Central memory CD8-positive, alpha-beta T cell (primary cell): ENCODE measurements at regions not wholly inside any gene's neighbourhood (a gene's known extent, or its start where the extent isn't known, plus 50 kb on each side); places are given as distances from the start of the nearest gene placed in this dataset.

Experiments
- ATAC-seq: fragments of 150-1000 bp; cut with Tn5 transposase; replicated peaks from 2 replicates; pipeline ENCODE4 v1.10.0; 2022; ENCODE audit warnings: mild to moderate bottlenecking, moderate FRiP score, moderate number of reproducible peaks; ENCODE audit not compliant: poor library complexity, severe bottlenecking; ENCODE audit errors: extremely low read depth
- DNase-seq, 2 donors: peaks; one replicate each; pipeline ENCODE4 v3.0.0; 2021; ENCODE audit warnings: low spot score in 2 of 2
- H3K27ac Mint-ChIP-seq: one replicate; pipeline ENCODE4 v1.8.0; 2022; ENCODE audit warnings: low read depth, mild to moderate bottlenecking, moderate library complexity, mixed read lengths
- H3K27me3 Mint-ChIP-seq: one replicate; pipeline ENCODE4 v1.8.0; 2022; ENCODE audit warnings: mixed read lengths
- H3K36me3 Mint-ChIP-seq: one replicate; pipeline ENCODE4 v1.8.0; 2022; ENCODE audit warnings: mild to moderate bottlenecking, moderate library complexity, mixed read lengths; ENCODE audit not compliant: insufficient read depth
- H3K4me1 Mint-ChIP-seq: one replicate; pipeline ENCODE4 v1.8.0; 2022; ENCODE audit warnings: mixed read lengths
- H3K4me3 Mint-ChIP-seq: one replicate; pipeline ENCODE4 v1.8.0; 2022; ENCODE audit warnings: mild to moderate bottlenecking, moderate library complexity, mixed read lengths
- H3K9me3 Mint-ChIP-seq: one replicate; pipeline ENCODE4 v1.8.0; 2022; ENCODE audit warnings: mixed read lengths

DNA sequence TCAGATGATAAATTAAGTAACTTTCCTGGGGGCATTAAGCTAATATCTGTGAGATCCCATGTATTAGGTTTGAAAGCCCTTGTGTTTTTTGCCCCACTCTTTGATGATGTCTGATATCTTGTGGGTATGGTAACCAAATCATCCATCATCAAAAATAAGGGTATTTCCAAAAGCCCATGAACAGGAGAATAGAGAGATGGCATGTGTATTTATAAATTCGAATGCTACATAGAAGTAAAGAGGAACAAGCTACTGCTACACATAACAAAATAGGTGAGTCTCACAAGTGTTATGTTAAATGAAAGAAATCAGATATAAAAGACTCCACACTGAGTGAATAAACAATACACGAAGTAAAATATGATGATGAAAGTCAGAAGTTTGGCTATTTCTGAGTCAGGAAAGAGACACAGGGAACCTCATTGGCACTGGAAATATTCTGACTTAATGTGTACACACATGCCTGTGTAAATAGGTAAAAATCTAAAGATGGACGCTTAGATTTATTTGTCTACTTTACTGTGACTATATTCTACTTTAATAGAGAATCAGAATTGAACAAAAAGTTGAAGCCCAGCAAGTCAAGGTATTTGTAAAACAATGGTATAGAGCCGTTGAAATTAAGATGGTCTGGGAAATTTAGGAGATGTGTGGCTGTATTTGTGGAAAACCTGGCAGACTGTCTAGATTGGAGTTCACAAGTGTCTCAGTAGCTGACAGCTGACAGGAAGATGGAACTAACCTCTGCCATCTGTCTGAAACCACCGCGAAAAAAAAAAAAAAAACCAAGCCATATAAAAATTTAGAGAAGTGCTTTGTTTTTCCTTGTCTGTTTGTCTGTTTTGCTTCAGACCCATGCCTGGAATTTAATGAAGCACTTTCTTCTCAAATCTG is 111.0 kb upstream of the TGFBR2 start:
- DNase-seq = no peak
- H3K4me3 Mint-ChIP-seq = no peak overlapping the region

DNA sequence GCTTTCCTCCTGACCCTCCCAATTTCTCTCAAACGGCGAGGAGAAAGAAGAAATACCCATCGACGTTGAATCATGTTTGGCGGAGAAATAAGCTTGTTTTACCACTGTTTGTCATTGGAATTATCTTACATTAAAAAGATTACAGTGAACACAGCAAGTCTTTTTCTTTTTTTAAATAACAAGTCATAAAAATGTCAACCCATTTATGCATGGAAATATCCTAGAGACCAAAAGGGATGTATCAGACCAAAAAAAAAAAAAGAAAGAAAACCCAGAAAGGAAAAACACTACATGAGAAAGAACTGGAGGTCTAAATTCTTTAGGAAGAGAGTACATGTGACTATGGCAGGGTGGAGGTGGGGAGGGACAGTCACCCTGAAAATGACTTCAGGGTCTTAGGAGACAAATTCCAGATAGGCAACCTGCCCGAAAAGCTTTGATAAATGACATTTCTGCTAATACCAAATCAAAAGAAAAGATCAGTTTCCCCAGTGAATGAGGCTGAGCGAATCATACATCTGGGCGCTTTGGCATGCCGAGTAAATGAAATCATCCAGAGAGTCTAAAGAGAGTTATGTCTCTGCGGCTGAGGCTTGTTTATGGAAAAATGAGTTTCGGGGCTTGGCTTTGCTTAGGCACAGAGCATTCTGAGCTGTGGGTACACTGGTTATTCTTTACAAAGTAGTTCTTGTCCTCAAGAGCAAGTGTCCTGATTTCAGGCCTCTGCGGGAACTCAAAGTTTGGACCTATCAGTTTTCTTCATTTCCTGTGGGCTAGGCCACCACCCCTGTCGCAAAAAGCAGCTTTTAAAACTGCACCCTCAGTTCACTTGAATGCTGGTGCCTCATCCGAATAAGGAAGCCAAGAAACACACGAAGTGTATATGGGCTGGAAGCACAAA is 110.1 kb upstream of the TGFBR2 start:
- Mint-ChIP-seq H3K4me1 (peaks cover 10% of the 10 kb centered on the region), H3K36me3 (no peaks in the 10 kb centered on the region), H3K27ac (no peak overlapping the region), H3K9me3 (no peaks in the 10 kb centered on the region), H3K4me3 (no peak overlapping the region), H3K27me3 (peaks cover 25% of the 10 kb centered on the region)
- DNase-seq (no peak), ATAC-seq (no peak)

More for the DNA sequence above, 111.0 kb upstream of the TGFBR2 start:
- Mint-ChIP-seq H3K27ac (no peak overlapping the region), H3K27me3 (peaks cover 19% of the 10 kb centered on the region), H3K9me3 (no peaks in the 10 kb centered on the region), H3K4me1 (peaks cover 3% of the 10 kb centered on the region), H3K36me3 (no peaks in the 10 kb centered on the region)
- no peak for ATAC-seq

DNA sequence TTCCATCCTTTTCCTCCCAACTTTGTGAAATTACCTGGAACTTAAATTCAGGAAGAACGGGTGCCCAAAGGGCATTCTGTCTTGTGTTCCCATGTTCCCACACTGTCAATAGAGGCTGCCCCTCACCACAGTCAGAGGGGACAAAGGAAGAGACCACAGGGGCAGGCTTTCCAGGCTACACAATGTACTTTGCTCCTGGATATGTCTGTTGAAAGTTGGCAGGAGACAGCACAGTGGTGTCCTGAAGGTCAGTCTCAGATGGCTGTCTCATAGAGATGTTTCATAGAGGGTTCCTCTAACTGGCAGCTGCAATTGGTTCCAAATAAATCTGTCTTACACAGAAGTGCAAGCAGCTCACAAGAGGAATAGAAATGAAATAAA is 107.8 kb upstream of the TGFBR2 start:
- no peak for DNase-seq
- Mint-ChIP-seq H3K36me3 (no peaks in the 10 kb centered on the region), H3K9me3 (no peaks in the 10 kb centered on the region), H3K27ac (no peak overlapping the region), H3K4me1 (peaks cover 23% of the 10 kb centered on the region), H3K4me3 (no peak overlapping the region), H3K27me3 (peaks cover 25% of the 10 kb centered on the region)
- no peak for ATAC-seq

DNA sequence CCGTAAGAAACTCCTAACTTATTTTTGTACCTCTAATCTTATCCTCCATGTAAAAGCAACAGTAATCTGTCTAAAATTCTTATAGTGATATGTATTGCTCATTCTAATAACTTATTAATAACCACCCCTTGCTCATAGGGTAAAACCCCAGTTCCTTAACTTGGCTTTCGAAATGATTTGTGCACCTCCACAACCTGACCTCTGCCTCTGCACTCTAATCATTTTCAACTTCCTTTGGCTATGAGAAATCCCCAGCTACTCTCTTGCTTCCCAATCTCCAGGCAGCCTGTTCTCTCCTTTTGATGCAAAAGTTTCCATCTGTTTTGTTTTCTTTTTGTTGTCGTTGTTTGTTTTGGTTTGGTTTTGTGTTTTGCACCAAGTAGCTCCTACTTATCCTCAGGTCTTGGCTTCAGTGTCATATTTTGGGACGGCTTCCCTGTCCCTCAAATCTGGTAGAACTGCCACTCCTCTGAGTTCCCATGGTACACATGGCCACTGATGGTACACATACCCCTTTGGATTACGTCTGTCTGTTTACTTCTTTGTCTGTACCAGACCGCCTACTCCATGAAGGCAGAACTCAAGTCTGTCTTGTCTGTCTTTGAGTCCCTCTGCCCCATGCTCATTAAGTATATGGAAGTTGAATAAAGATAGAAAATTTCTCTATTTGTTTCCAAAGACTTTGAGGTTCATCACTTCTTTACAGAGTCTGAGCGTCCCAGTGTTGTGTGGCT is 105.6 kb upstream of the TGFBR2 start:
- no peak overlapping the region for H3K4me3 Mint-ChIP-seq
- no peaks in the 10 kb centered on the region for H3K9me3 Mint-ChIP-seq
- ATAC-seq = no peak
- peaks cover 25% of the 10 kb centered on the region for H3K27me3 Mint-ChIP-seq
- H3K27ac Mint-ChIP-seq = no peak overlapping the region
- DNase-seq = no peak
- H3K36me3 Mint-ChIP-seq = no peaks in the 10 kb centered on the region
- peaks cover 23% of the 10 kb centered on the region for H3K4me1 Mint-ChIP-seq

DNA sequence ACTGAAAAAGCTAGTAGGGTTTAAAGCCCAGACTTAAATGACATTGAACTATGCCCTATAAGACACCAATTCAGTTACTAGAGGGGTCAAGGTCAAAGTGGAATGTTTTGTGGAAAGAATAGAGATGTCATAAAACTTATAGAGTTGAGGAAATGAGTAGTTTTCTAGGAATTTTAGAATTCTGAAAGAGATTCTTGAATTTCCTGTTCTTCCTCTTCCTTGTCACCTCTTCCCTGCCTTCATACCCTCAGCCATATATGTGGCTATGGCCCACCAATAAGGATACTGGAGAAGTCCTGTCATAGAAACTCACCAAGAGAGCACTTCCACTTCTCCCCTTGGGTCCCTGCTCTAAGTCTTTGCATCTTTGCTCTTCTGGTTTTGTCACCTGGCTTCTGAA is 104.9 kb upstream of the TGFBR2 start:
- Mint-ChIP-seq H3K27me3 (peaks cover 25% of the 10 kb centered on the region), H3K4me1 (peaks cover 23% of the 10 kb centered on the region), H3K9me3 (no peaks in the 10 kb centered on the region), H3K27ac (no peak overlapping the region), H3K36me3 (no peaks in the 10 kb centered on the region), H3K4me3 (no peak overlapping the region)
- DNase-seq (no peak), ATAC-seq (no peak)

DNA sequence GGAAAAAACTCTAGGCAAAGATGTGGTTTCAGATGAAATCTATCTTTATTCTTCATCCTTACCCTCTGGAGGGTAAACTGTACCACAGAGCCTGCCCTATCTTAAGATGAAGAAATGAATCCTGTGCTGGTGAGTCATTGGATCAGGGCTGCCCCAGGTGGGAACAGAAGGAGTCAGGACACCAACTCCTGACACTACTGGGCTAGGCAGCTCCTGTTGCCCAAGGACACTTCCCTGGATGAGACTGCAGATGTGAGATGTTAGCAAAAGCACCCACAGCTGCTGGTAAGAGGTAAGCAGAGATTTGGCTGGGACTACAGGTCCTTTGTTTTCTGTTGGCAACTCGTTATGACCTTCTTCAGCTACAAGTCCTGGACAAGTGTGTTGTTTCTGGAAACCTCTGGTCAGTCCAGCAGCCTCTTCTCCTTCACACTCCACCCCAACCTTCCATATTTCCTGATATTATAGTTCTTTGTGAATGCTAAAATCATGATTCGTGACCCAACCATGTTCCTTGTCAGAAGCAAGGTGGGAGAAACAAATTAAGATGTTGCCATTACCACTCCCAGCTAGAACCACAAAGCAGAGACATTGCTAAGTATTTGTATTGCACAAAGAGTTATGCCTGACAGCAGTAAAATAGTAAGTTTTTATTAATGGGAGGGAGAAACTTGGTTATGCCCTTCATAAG is 104.2 kb upstream of the TGFBR2 start:
- no peak overlapping the region for H3K4me3 Mint-ChIP-seq
- H3K9me3 Mint-ChIP-seq = no peaks in the 10 kb centered on the region
- H3K36me3 Mint-ChIP-seq = no peaks in the 10 kb centered on the region
- DNase-seq = no peak
- no peak for ATAC-seq
- H3K27ac Mint-ChIP-seq = no peak overlapping the region
- peaks cover 23% of the 10 kb centered on the region for H3K4me1 Mint-ChIP-seq
- peaks cover 25% of the 10 kb centered on the region for H3K27me3 Mint-ChIP-seq

DNA sequence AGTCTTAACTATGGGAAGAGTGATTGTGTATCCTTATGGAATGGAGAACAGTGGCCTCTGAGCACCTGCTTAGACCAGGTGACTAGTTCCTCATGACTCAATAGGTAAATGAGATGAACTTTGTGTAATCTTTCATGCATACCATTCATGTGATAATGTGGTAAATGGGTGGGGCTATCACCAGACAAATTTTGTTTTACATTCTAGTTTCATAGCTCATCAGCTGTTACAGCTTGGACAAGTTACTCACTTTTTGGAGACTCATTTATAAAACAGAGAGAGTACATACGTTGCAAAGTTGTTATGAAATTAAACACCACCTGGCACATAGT is 103.7 kb upstream of the TGFBR2 start:
- Mint-ChIP-seq H3K36me3 (no peaks in the 10 kb centered on the region), H3K4me3 (no peak overlapping the region), H3K27ac (no peak overlapping the region), H3K9me3 (no peaks in the 10 kb centered on the region), H3K4me1 (peaks cover 23% of the 10 kb centered on the region), H3K27me3 (peaks cover 25% of the 10 kb centered on the region)
- no peak for ATAC-seq
- no peak for DNase-seq

DNA sequence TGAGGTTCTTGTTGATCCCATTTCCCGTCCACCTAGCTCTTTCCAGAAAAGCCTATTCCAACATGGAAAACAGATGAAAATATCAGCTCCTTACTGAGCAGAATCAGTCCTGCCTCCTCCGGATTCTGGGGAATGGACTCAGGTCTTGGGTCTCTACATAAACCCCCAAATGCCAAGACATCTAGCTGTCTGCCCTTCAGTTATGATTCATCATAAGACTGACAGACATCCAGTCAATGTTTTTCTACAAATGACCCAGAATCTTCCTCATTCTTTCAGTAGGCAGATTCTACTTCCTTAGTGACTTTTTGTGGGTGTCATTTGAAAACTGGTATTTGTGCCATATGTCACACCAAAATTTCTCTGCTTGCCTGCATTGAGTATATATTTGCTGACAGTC is 103.0 kb upstream of the TGFBR2 start:
- ATAC-seq (no peak), DNase-seq (no peak)
- Mint-ChIP-seq H3K36me3 (no peaks in the 10 kb centered on the region), H3K9me3 (no peaks in the 10 kb centered on the region), H3K27ac (no peak overlapping the region), H3K4me1 (peaks cover 23% of the 10 kb centered on the region), H3K27me3 (peaks cover 23% of the 10 kb centered on the region), H3K4me3 (no peak overlapping the region)

DNA sequence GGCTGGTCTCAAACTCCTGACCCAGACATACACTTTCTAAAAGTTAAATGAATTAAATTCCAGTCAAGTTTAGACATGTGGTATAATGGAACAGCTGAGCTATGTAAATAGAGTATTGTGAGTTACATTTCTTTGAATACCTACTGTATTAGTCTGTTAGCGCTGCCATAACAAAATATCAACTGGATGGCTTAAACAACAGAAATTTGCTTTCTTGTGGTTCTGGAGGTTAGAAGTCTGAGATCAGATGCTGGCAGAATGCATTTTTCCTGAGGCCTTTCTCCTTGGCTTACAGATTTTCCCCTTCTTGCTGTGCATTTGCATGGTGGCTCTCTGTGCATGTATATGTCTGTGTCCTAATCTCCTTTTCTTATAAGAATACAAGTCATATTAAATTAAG is 101.5 kb upstream of the TGFBR2 start:
- Mint-ChIP-seq H3K4me3 (no peak overlapping the region), H3K27ac (no peak overlapping the region), H3K36me3 (no peaks in the 10 kb centered on the region), H3K4me1 (peaks cover 23% of the 10 kb centered on the region), H3K27me3 (peaks cover 11% of the 10 kb centered on the region), H3K9me3 (no peaks in the 10 kb centered on the region)
- no peak for DNase-seq
- ATAC-seq = no peak

DNA sequence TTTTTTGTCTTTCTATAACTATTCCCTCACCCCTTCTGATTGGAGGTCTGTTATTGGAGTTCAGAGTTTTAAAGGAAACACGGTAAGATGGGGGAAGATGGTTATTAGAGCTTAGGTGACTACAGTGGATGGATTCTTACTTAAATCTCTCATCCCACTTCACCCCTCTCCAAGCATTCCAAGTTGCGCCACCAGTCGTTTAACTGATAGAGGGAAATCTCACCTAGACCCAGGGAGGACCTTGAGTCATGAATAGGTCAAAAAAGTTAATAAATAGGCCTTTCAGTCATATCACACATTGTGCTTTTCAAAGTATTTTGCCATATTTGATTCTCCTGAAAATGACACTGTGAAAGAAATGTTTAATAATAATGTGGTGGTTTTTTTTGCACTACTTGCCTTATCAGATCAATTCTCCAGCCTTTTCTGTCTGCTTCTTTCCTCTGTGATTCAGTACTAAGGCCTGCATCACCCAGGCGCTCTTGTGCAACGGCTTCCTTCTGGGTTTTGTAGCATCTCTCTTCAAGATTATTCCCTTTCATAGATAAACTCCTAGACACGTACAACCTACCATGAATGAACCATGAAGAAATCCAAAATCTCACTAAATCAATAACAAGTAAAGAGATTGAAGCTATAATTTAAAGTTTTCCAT is 100.4 kb upstream of the TGFBR2 start:
- Mint-ChIP-seq H3K36me3 (no peaks in the 10 kb centered on the region), H3K9me3 (no peaks in the 10 kb centered on the region), H3K27me3 (peaks cover under 1% of the 10 kb centered on the region), H3K4me3 (no peak overlapping the region), H3K27ac (no peak overlapping the region), H3K4me1 (peaks cover 14% of the 10 kb centered on the region)
- DNase-seq (no peak), ATAC-seq (no peak)

DNA sequence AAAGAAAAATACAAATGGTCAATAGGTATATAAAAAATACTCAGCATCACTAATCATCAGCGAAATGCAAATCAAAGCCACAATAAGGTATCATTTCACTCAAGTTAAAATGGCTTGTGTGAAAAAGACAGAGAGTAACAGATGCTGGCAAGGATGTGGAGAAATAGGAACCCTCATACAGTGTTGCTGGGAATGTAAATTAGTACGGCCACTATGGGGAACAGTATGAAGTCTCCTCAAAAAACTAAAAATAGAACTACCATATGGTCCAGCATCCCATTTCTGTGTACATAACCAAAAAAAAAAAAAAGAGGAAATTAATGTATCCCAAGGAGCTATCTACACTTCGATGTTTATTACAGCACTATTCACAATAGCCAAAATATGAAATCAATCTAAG is 98.1 kb upstream of the TGFBR2 start:
- Mint-ChIP-seq H3K36me3 (no peaks in the 10 kb centered on the region), H3K27ac (no peak overlapping the region), H3K4me1 (peaks cover 2% of the 10 kb centered on the region), H3K4me3 (no peak overlapping the region), H3K9me3 (no peaks in the 10 kb centered on the region), H3K27me3 (no peaks in the 10 kb centered on the region)
- ATAC-seq = no peak
- no peak for DNase-seq

DNA sequence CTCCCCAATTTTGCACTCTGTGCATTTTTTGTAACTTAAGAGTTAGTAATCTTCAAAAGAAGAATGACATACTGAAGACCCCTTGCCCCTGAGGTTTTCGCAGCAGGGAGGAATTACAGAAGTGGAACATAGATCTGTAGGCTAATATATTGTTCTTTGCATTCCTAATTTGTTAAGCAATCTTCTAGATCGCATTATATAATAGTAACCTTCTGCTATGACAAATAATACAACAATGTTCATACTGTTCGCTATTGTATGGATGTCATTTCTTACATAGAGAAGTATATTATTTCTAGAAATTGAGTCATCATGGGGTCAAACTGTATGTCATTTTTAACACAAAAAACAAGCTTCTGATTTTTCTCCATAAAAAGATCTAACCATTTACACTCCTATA is 95.8 kb upstream of the TGFBR2 start:
- Mint-ChIP-seq H3K4me1 (no peaks in the 10 kb centered on the region), H3K4me3 (no peak overlapping the region), H3K9me3 (no peaks in the 10 kb centered on the region), H3K27me3 (no peaks in the 10 kb centered on the region), H3K36me3 (no peaks in the 10 kb centered on the region), H3K27ac (no peak overlapping the region)
- no peak for ATAC-seq
- no peak for DNase-seq
